Upper lobe of right lung (tissue), 1 donor: ENCODE measurements at regions not wholly inside any gene's neighbourhood (a gene's known extent, or its start where the extent isn't known, plus 50 kb on each side); places are given as distances from the start of the nearest gene placed in this dataset.

Source experiments
- ATAC-seq: fragments of 200-7000 bp; cut with Tn5 transposase; one replicate; pipeline ENCODE4 v1.9.1; 2020; ENCODE audit warnings: mild to moderate bottlenecking, moderate library complexity
- DNase-seq: peaks from one replicate; pipeline ENCODE4 v3.0.0-alpha.2; 2020
- H3K27ac ChIP-seq: fragments of 200-600 bp; one replicate; pipeline ENCODE4 v1.8.0; 2022
- H3K27me3 ChIP-seq: fragments of 200-600 bp; one replicate; pipeline ENCODE4 v1.8.0; 2022; ENCODE audit warnings: mild to moderate bottlenecking
- H3K36me3 ChIP-seq: fragments of 200-600 bp; one replicate; pipeline ENCODE4 v1.8.0; 2022
- H3K4me1 ChIP-seq: fragments of 200-600 bp; one replicate; pipeline ENCODE4 v1.8.0; 2022
- H3K4me3 ChIP-seq: fragments of 200-600 bp; one replicate; pipeline ENCODE4 v1.8.0; 2022; ENCODE audit warnings: mild to moderate bottlenecking
- H3K9me3 ChIP-seq: fragments of 200-600 bp; one replicate; pipeline ENCODE4 v1.8.0; 2022
- intact Hi-C: fragments of 100-400 bp; cut with DNase I; formaldehyde crosslinking; loops from one replicate; pipeline ENCODE4 v1.11.0; 2022
- TF ChIP-seq, protein P1 (sequence below): fragments of 200-600 bp; IDR thresholded peaks from one replicate; pipeline ENCODE4 v1.8.0; 2022; ENCODE audit warnings: antibody characterized with exemption
- donor health status: DM: no; HTN: yes; CAD: no; lungs with severe emphysema.

DNA sequence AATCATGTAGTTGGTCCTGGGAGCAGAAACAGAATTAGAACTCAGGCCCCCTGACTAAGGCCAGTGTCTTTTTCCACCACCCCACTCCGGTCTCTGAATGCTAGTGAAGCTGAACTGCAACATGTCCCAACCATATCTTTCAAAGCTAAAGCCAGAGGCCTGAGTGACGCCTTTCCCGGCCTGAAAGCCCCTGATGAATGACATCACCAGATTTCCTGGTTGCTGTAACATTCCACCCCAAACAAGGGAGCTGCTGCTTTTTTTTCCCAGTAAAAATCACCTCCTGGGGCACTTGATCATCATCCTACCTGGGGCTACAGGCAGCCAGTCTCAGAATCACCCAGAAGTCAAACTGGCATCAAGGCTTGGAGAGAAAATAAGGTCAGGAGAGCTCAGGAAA is 162.7 kb downstream of the ARL4C start:
- no peak for ATAC-seq
- no peak overlapping the region for H3K4me3 ChIP-seq
- intact Hi-C loops = no loop called here
- H3K27ac ChIP-seq = no peak overlapping the region
- peaks cover 9% of the 10 kb centered on the region for H3K4me1 ChIP-seq
- TF ChIP-seq, protein P1, sequence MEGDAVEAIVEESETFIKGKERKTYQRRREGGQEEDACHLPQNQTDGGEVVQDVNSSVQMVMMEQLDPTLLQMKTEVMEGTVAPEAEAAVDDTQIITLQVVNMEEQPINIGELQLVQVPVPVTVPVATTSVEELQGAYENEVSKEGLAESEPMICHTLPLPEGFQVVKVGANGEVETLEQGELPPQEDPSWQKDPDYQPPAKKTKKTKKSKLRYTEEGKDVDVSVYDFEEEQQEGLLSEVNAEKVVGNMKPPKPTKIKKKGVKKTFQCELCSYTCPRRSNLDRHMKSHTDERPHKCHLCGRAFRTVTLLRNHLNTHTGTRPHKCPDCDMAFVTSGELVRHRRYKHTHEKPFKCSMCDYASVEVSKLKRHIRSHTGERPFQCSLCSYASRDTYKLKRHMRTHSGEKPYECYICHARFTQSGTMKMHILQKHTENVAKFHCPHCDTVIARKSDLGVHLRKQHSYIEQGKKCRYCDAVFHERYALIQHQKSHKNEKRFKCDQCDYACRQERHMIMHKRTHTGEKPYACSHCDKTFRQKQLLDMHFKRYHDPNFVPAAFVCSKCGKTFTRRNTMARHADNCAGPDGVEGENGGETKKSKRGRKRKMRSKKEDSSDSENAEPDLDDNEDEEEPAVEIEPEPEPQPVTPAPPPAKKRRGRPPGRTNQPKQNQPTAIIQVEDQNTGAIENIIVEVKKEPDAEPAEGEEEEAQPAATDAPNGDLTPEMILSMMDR = no peak
- H3K27me3 ChIP-seq = no peaks in the 10 kb centered on the region
- H3K9me3 ChIP-seq = no peaks in the 10 kb centered on the region
- H3K36me3 ChIP-seq = no peaks in the 10 kb centered on the region
- no peak for DNase-seq

GRCh38 chr2:234333168-234334130 is 163.4 kb downstream of the ARL4C start:
- H3K9me3 ChIP-seq = no peaks in the 10 kb centered on the region
- TF ChIP-seq, protein P1 = no peak
- intact Hi-C loops = no loop called here
- H3K27me3 ChIP-seq = no peaks in the 10 kb centered on the region
- ATAC-seq (no peak), DNase-seq (no peak)
- no peaks in the 10 kb centered on the region for H3K36me3 ChIP-seq
- no peak overlapping the region for H3K4me3 ChIP-seq
- no peak overlapping the region for H3K27ac ChIP-seq
- H3K4me1 ChIP-seq = peaks cover 9% of the 10 kb centered on the region

GRCh38 chr2:234331966-234332365 is 164.9 kb downstream of the ARL4C start:
- ATAC-seq (no peak), DNase-seq (no peak)
- Histone ChIP-seq H3K4me3 (no peak overlapping the region), H3K27ac (no peak overlapping the region), H3K9me3 (no peaks in the 10 kb centered on the region), H3K27me3 (no peaks in the 10 kb centered on the region), H3K4me1 (peaks cover 9% of the 10 kb centered on the region), H3K36me3 (no peaks in the 10 kb centered on the region)
- TF ChIP-seq, protein P1 = no peak
- intact Hi-C loops = no loop called here

DNA sequence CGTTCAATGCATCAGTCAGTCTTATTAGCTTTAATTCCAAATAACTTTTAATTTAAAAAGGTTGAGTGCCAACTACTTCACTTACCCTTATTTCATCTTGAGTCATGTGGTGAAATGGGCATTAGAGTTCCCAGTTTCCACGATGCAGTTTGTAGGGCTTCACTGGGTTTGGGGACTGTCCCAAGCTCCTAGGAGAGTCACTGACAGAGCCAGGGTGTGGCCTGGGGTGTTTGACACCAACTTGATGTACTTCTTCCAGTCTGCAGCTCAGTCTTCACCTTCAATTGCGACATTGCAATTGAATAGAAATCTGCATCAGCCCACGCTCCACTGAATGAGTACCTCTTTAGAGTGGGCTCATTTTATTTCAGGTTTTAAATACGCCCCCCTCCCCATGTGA is 165.3 kb downstream of the ARL4C start:
- Histone ChIP-seq H3K4me3 (no peak overlapping the region), H3K27ac (no peak overlapping the region), H3K4me1 (peaks cover 9% of the 10 kb centered on the region), H3K9me3 (no peaks in the 10 kb centered on the region), H3K36me3 (no peaks in the 10 kb centered on the region), H3K27me3 (no peaks in the 10 kb centered on the region)
- DNase-seq = no peak
- ATAC-seq = no peak
- TF ChIP-seq, protein P1 = no peak
- intact Hi-C loops = no loop called here

DNA sequence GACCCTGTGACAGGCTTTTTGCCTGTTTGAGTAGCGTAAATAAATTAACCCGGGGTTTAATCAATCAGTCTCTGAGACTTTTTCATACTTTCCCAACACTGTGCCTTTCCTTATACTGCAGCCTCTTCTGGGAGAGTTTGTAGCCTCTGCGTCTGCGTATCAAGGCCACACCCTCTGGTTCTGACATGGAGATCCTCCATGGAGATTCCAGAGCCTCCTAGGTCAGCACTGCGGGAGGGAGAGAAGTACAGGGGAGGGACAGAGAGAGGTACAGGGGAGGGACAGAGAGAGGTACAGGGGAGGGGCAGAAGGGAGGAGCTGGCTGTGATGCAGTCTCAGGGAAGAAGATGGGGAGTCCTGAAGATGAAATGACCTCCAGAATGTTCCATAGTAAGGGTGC is 166.0 kb downstream of the ARL4C start:
- DNase-seq (no peak), ATAC-seq (peak; percentile 39)
- H3K36me3 ChIP-seq = no peaks in the 10 kb centered on the region
- TF ChIP-seq, protein P1 = no peak
- H3K9me3 ChIP-seq = no peaks in the 10 kb centered on the region
- H3K27ac ChIP-seq = no peak overlapping the region
- H3K4me3 ChIP-seq = no peak overlapping the region
- intact Hi-C loops = no loop called here
- no peaks in the 10 kb centered on the region for H3K27me3 ChIP-seq
- peaks cover 7% of the 10 kb centered on the region for H3K4me1 ChIP-seq
